H1 (cell line): ENCODE measurements at regions not wholly inside any gene's neighbourhood (a gene's known extent, or its start where the extent isn't known, plus 50 kb on each side); places are given as distances from the start of the nearest gene placed in this dataset.

Experiments
- CTCF ChIA-PET: fragments of 300-600 bp; sonication (Branson Sonifier 250); formaldehyde crosslinking; loops from one replicate; lab custom pipeline; 2021; ENCODE audit not compliant: partially characterized antibody; lab: Charles Lee
- POLR2A ChIA-PET: fragments of 300-600 bp; sonication (Branson Sonifier 250); formaldehyde crosslinking; loops from one replicate; lab custom pipeline; 2021; ENCODE audit warnings: inconsistent platforms; ENCODE audit not compliant: partially characterized antibody; lab: Charles Lee
- DNase-seq, 2 experiments: peaks; one replicate each; pipeline versions ENCODE4 v3.0.0 to v3.0.0-alpha.2; 2010 to 2022; ENCODE audit warnings: low spot score in 2 of 2, low read depth in 1 of 2, mixed read lengths in 1 of 2
- FAIRE-seq: peaks from 2 replicates; lab custom pipeline; 2011; peaks lifted over from hg19 to GRCh38; lab: Jason Lieb, UNC
- H2AFZ ChIP-seq: 2 replicates; pipeline ENCODE4 v1.8.1; 2012; ENCODE audit warnings: low read length, inconsistent platforms
- H2AK5ac ChIP-seq: 2 replicates; pipeline ENCODE4 v1.6.1; 2013; ENCODE audit warnings: low read depth, low read length
- H2BK120ac ChIP-seq: replicated peaks from 2 replicates; pipeline ENCODE3; 2013; ENCODE audit warnings: low read depth, low read length, inconsistent platforms
- H2BK12ac ChIP-seq: 2 replicates; pipeline ENCODE4 v1.6.1; 2013; ENCODE audit warnings: low read depth, low read length
- H2BK15ac ChIP-seq: 2 replicates; pipeline ENCODE4 v1.6.1; 2013; ENCODE audit warnings: low read length
- H2BK20ac ChIP-seq: 2 replicates; pipeline ENCODE4 v1.6.1; 2013; ENCODE audit warnings: low read length
- H2BK5ac ChIP-seq: 2 replicates; pipeline ENCODE4 v1.6.1; 2013; ENCODE audit warnings: low read depth, low read length
- H3K14ac ChIP-seq: 2 replicates; pipeline ENCODE4 v1.6.1; 2013; ENCODE audit warnings: inconsistent platforms; ENCODE audit not compliant: insufficient read length
- H3K18ac ChIP-seq: 2 replicates; pipeline ENCODE4 v1.6.1; 2013; ENCODE audit warnings: low read length; ENCODE audit errors: extremely low read depth
- H3K23ac ChIP-seq: 2 replicates; pipeline ENCODE4 v1.6.1; 2013; ENCODE audit warnings: inconsistent platforms; ENCODE audit not compliant: insufficient read length
- H3K23me2 ChIP-seq: 2 replicates; pipeline ENCODE4 v1.6.1; 2013; ENCODE audit warnings: low read depth, low read length
- H3K27ac ChIP-seq: 2 replicates; pipeline ENCODE4 v1.6.1; 2011; ENCODE audit warnings: low read depth, low read length, inconsistent platforms
- H3K27me3 ChIP-seq, 4 experiments: replicated peaks in 1 of 4; 1 replicate in 1 of 4; 2 replicates in 3 of 4; pipeline versions ENCODE4 v1.6.1 to v1.8.1; 2011 to 2013; ENCODE audit warnings: low read length in 3 of 4, mild to moderate bottlenecking in 3 of 4, inconsistent platforms in 2 of 4, mixed read lengths in 2 of 4, moderate library complexity in 1 of 4; ENCODE audit not compliant: control insufficient read depth in 3 of 4, insufficient read depth in 3 of 4; ENCODE audit errors: extremely low read depth in 1 of 4
- H3K36me3 ChIP-seq, 4 experiments: 2 replicates each; pipeline versions ENCODE4 v1.6.1 to v1.8.1; 2011 to 2013; ENCODE audit warnings: mild to moderate bottlenecking in 4 of 4, low read length in 3 of 4, moderate library complexity in 2 of 4, control low read depth in 1 of 4, inconsistent platforms in 1 of 4; ENCODE audit not compliant: insufficient read depth in 4 of 4, control insufficient read depth in 2 of 4
- H3K4ac ChIP-seq: replicated peaks from 2 replicates; pipeline ENCODE3; 2013; ENCODE audit warnings: low read length, low read depth, mixed read lengths, inconsistent platforms; ENCODE audit not compliant: insufficient read length
- H3K4me1 ChIP-seq, 4 experiments: replicated peaks in 1 of 4; 1 replicate in 1 of 4; 2 replicates in 3 of 4; pipeline versions ENCODE4 v1.6.1 to v1.8.1; 2011 to 2013; ENCODE audit warnings: low read length in 3 of 4, inconsistent platforms in 2 of 4, mixed read lengths in 1 of 4; ENCODE audit not compliant: insufficient read depth in 4 of 4, control insufficient read depth in 3 of 4
- H3K4me2 ChIP-seq, 2 experiments: 2 replicates each; pipeline versions ENCODE4 v1.6.1 to v1.8.1; 2011 to 2013; ENCODE audit warnings: low read depth in 2 of 2, low read length in 2 of 2, control low read depth in 1 of 2, inconsistent platforms in 1 of 2, mild to moderate bottlenecking in 1 of 2; ENCODE audit not compliant: insufficient read depth in 1 of 2
- H3K4me3 ChIP-seq, 4 experiments: fragments of 200-600, 300-600 bp in 1 of 4; sonication (generic), shearing (Covaris generic), sonication (Bioruptor Twin) in 1 of 4; 2 replicates each; pipeline versions ENCODE4 v1.5.1 to v1.8.1; 2011 to 2016; ENCODE audit warnings: low read length in 4 of 4, low read depth in 3 of 4, control low read depth in 2 of 4, inconsistent platforms in 2 of 4, mild to moderate bottlenecking in 2 of 4, mixed read lengths in 1 of 4, moderate library complexity in 1 of 4; ENCODE audit not compliant: insufficient read depth in 2 of 4; ENCODE audit errors: extremely low read depth in 1 of 4
- H3K56ac ChIP-seq: replicated peaks from 2 replicates; pipeline ENCODE3; 2013; ENCODE audit warnings: low read depth, mild to moderate bottlenecking, mixed read lengths, low read length, inconsistent platforms; ENCODE audit not compliant: insufficient read length
- H3K79me1 ChIP-seq: 2 replicates; pipeline ENCODE4 v1.6.1; 2013; ENCODE audit warnings: low read depth, low read length, control low read depth
- H3K79me2 ChIP-seq, 2 experiments: 2 replicates each; pipeline versions ENCODE4 v1.6.1 to v1.8.1; 2012 to 2013; ENCODE audit warnings: low read length in 2 of 2, mild to moderate bottlenecking in 2 of 2, inconsistent platforms in 1 of 2; ENCODE audit not compliant: insufficient read depth in 2 of 2, control insufficient read depth in 1 of 2
- H3K9ac ChIP-seq, 4 experiments: replicated peaks in 1 of 4; 1 replicate in 1 of 4; 2 replicates in 3 of 4; pipeline versions ENCODE4 v1.6.1 to v1.8.1; 2011 to 2013; ENCODE audit warnings: low read depth in 3 of 4, low read length in 3 of 4, control low read depth in 2 of 4, mild to moderate bottlenecking in 2 of 4, moderate library complexity in 2 of 4, inconsistent platforms in 1 of 4; ENCODE audit errors: extremely low read depth in 1 of 4
- H3K9me3 ChIP-seq, 2 experiments: 2 replicates each; pipeline versions ENCODE4 v1.6.1 to v1.8.1; 2012 to 2013; ENCODE audit warnings: mild to moderate bottlenecking in 2 of 2, moderate library complexity in 2 of 2, control low read depth in 1 of 2, inconsistent platforms in 1 of 2, low read depth in 1 of 2, low read length in 1 of 2, mixed read lengths in 1 of 2; ENCODE audit not compliant: insufficient read depth in 2 of 2
- H4K20me1 ChIP-seq, 2 experiments: replicated peaks in 1 of 2; 2 replicates each; pipeline versions ENCODE3 to v1.8.1; 2011 to 2013; ENCODE audit warnings: inconsistent platforms in 2 of 2, low read length in 2 of 2, mild to moderate bottlenecking in 1 of 2; ENCODE audit not compliant: insufficient read depth in 2 of 2, control insufficient read depth in 1 of 2
- H4K5ac ChIP-seq: 2 replicates; pipeline ENCODE4 v1.6.1; 2013; ENCODE audit warnings: low read length, low read depth, mixed read lengths, inconsistent platforms; ENCODE audit not compliant: insufficient read length
- H4K8ac ChIP-seq: 2 replicates; pipeline ENCODE4 v1.8.0; 2013; ENCODE audit warnings: mild to moderate bottlenecking, moderate library complexity, low read length, inconsistent platforms; ENCODE audit not compliant: insufficient read depth; ENCODE audit errors: extremely low read depth
- H4K91ac ChIP-seq: replicated peaks from 2 replicates; pipeline ENCODE3; 2013; ENCODE audit warnings: low read length, mixed read lengths, inconsistent platforms; ENCODE audit not compliant: insufficient read length
- CHD1 ChIP-seq: IDR thresholded peaks from 2 replicates; pipeline ENCODE4 v1.6.1; 2012; ENCODE audit warnings: low read depth, low read length, improper control_type of control experiment
- CHD2 ChIP-seq: IDR thresholded peaks from 2 replicates; pipeline ENCODE4 v1.6.1; 2012; ENCODE audit warnings: low read length, improper control_type of control experiment
- CREB1 ChIP-seq: IDR thresholded peaks from 2 replicates; pipeline ENCODE4 v1.6.1; 2012; ENCODE audit warnings: inconsistent platforms
- CTBP2 ChIP-seq: IDR thresholded peaks from 2 replicates; pipeline ENCODE4 v1.7.0; 2011; ENCODE audit warnings: borderline replicate concordance, mild to moderate bottlenecking, moderate library complexity, mixed read lengths, low read length; ENCODE audit not compliant: insufficient read depth, insufficient read length
- EGR1 ChIP-seq: IDR thresholded peaks from 2 replicates; pipeline ENCODE4 v1.6.1; 2011; ENCODE audit warnings: low read depth, low read length, borderline replicate concordance
- FOSL1 ChIP-seq: IDR thresholded peaks from 2 replicates; pipeline ENCODE4 v1.6.1; 2011; ENCODE audit warnings: mild to moderate bottlenecking, low read depth, low read length, moderate library complexity; ENCODE audit not compliant: insufficient read depth
- HDAC6 ChIP-seq: IDR thresholded peaks from one replicate; pipeline ENCODE4 v1.7.1; 2012; ENCODE audit warnings: low read depth, mild to moderate bottlenecking, inconsistent platforms, low read length, moderate library complexity
- JUN ChIP-seq: IDR thresholded peaks from 2 replicates; pipeline ENCODE4 v1.6.1; 2011; ENCODE audit warnings: low read depth, mild to moderate bottlenecking, improper control_type of control experiment, low read length
- KDM5A ChIP-seq: fragments of 200-600 bp; IDR thresholded peaks from 2 replicates; pipeline ENCODE4 v1.7.1; 2012; ENCODE audit warnings: mild to moderate bottlenecking, low read length, inconsistent platforms, mixed read lengths
- POLR2AphosphoS5 ChIP-seq: IDR thresholded peaks from 2 replicates; pipeline ENCODE4 v1.6.1; 2011; ENCODE audit warnings: low read depth, low read length
- RFX5 ChIP-seq: IDR thresholded peaks from 2 replicates; pipeline ENCODE4 v1.6.1; 2011; ENCODE audit warnings: low read depth, low read length, improper control_type of control experiment, borderline replicate concordance
- RXRA ChIP-seq: IDR thresholded peaks from 2 replicates; pipeline ENCODE4 v1.6.1; 2011; ENCODE audit warnings: low read depth, mild to moderate bottlenecking, low read length, moderate library complexity; ENCODE audit not compliant: insufficient read depth
- SIX5 ChIP-seq: IDR thresholded peaks from 2 replicates; pipeline ENCODE4 v1.6.1; 2011; ENCODE audit warnings: mild to moderate bottlenecking, low read depth, low read length
- SP1 ChIP-seq: IDR thresholded peaks from 2 replicates; pipeline ENCODE4 v1.6.1; 2011; ENCODE audit warnings: low read depth, low read length
- TAF7 ChIP-seq: optimal IDR thresholded peaks from 2 replicates; pipeline ENCODE3; 2011; ENCODE audit warnings: low read depth, mild to moderate bottlenecking, inconsistent platforms, low read length, moderate library complexity, borderline replicate concordance
- ZNF274 ChIP-seq: IDR thresholded peaks from 2 replicates; pipeline ENCODE4 v1.7.0; 2012; ENCODE audit warnings: low read length, borderline replicate concordance; ENCODE audit errors: extremely low read depth
- WGBS, 2 experiments: shearing (Covaris generic) in 1 of 2; methylation state at CpG; one replicate each; pipeline versions ENCODE4 v1.1.6 to v1.1.7; 2013 to 2015; ENCODE audit warnings: low lambda C conversion rate in 2 of 2, mixed read lengths in 2 of 2, inconsistent platforms in 1 of 2, low coverage in 1 of 2, missing lambda C conversion rate in 1 of 2; ENCODE audit not compliant: insufficient replicate concordance in 2 of 2, insufficient coverage in 1 of 2, insufficient read length in 1 of 2; ENCODE audit errors: extremely low coverage in 1 of 2, missing lambda C conversion rate in 1 of 2; 5-methylcytosine and 5-hydroxymethylcytosine counted together

DNA sequence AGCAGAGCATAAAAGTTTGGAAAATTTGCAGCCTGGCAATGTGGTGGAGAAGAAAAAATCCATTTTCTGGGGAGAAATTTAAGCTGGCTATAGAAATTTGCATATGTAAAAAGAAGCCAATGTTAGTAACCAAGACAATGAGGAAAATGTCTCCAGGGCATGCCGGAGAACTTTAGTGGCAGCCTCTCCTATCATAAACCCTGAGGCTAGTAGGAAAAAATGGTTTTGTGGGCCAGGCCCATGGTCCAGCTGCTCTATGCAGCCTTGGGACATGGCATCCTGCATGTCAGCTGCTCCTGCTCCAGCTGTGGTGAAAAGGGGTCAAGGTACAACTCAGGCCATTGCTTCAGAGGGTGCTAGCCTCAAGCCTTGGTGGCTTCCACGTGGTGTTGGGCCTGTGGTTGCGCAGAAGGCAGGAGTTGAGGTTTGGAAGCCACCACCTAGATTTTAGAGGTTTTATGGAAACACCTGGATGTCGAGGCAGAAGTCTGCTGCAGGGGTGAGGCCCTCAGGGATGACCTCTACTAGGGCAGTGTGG is 101.8 kb upstream of the SYNCRIP start:
- FAIRE-seq, result no peak
- Histone ChIP-seq H4K8ac (no peak overlapping the region), H4K20me1 (no peaks in the 10 kb centered on the region), H3K18ac (no peak overlapping the region), H2BK5ac (no peak overlapping the region), H4K5ac (no peak overlapping the region), H3K4me3 (no peak overlapping the region), H2BK15ac (no peak overlapping the region), H4K91ac (no peak overlapping the region), H3K4ac (no peak overlapping the region), H2AFZ (no peak overlapping the region), H3K9ac (no peak overlapping the region), H3K56ac (no peak overlapping the region), H2BK12ac (no peak overlapping the region), H3K36me3 (no peaks in the 10 kb centered on the region), H3K23ac (no peak overlapping the region), H2BK120ac (no peak overlapping the region), H3K4me1 (no peaks in the 10 kb centered on the region), H2BK20ac (no peak overlapping the region), H3K23me2 (no peaks in the 10 kb centered on the region), H2AK5ac (no peak overlapping the region), H3K27ac (no peak overlapping the region), H3K27me3 (no peaks in the 10 kb centered on the region), H3K4me2 (no peak overlapping the region), H3K9me3 (peaks cover 0 to 2% of the 10 kb centered on the region in 2 experiments; a peak in 1 of 4 replicates), H3K79me1 (no peaks in the 10 kb centered on the region), H3K79me2 (no peaks in the 10 kb centered on the region), H3K14ac (no peak overlapping the region)
- no peak for DNase-seq
- WGBS, 2 experiments, result 71% methylated on average over 4 of the region's 4 CpGs; no CpG with 5 or more reads in 1 of the 2 experiments
- POLR2A ChIA-PET, result no interaction called here
- CTCF ChIA-PET, result interaction anchor here (0.6 kb wide), 1 partner anchor 451 kb away, joined by 3 read pairs; no protein-coding TSS in a partner anchor
- TF ChIP-seq HDAC6 (no peak), CHD2 (no peak), CHD1 (no peak), RFX5 (no peak), SIX5 (no peak), POLR2AphosphoS5 (no peak), CREB1 (no peak), JUN (no peak), CTBP2 (no peak), KDM5A (no peak), EGR1 (no peak), SP1 (no peak), TAF7 (no peak), ZNF274 (no peak), RXRA (no peak), FOSL1 (no peak)
